B cell (primary cell): ENCODE measurements at regions not wholly inside any gene's neighbourhood (a gene's known extent, or its start where the extent isn't known, plus 50 kb on each side); places are given as distances from the start of the nearest gene placed in this dataset.

ENCODE experiments used
- ATAC-seq: fragments of 200-7000 bp; cut with Tn5 transposase; one replicate; pipeline ENCODE4 v1.10.0; 2021; ENCODE audit warnings: low read depth, mild to moderate bottlenecking, moderate number of reproducible peaks, moderate library complexity
- CTCF ChIA-PET: fragments of 350-600 bp; sonication (Branson Sonifier 250); formaldehyde crosslinking; loops from one replicate; lab custom pipeline; 2021; ENCODE audit warnings: antibody characterized with exemption, inconsistent platforms; lab: Charles Lee
- POLR2A ChIA-PET: fragments of 350-600 bp; sonication (Branson Sonifier 250); formaldehyde crosslinking; loops from one replicate; lab custom pipeline; 2021; ENCODE audit warnings: antibody characterized with exemption; lab: Charles Lee
- DNase-seq: peaks from one replicate; pipeline ENCODE4 v3.0.0; 2013
- H2AFZ ChIP-seq: 2 replicates; pipeline ENCODE4 v1.6.1; 2012; ENCODE audit warnings: mild to moderate bottlenecking, low read depth, low read length; ENCODE audit not compliant: insufficient read depth, poor library complexity, severe bottlenecking
- H3K27ac ChIP-seq, 2 donors: 1 replicate in 1 of 2; 2 replicates in 1 of 2; pipeline ENCODE4 v1.5.1; 2012 to 2013; ENCODE audit warnings: low read length in 2 of 2, mild to moderate bottlenecking in 2 of 2, moderate library complexity in 1 of 2
- H3K27me3 ChIP-seq, 4 experiments: fragments of 200-600 bp in 1 of 4; sonication (generic) in 1 of 4; replicated peaks in 1 of 4; 1 replicate in 2 of 4; 2 replicates in 2 of 4; pipeline versions ENCODE4 v1.6.1 to v1.7.0; 2013 to 2016; ENCODE audit warnings: low read length in 3 of 4, mild to moderate bottlenecking in 2 of 4, mixed read lengths in 1 of 4, moderate library complexity in 1 of 4; ENCODE audit not compliant: insufficient read depth in 4 of 4, control insufficient read depth in 3 of 4; ENCODE audit errors: control extremely low read depth in 1 of 4
- H3K36me3 ChIP-seq, 2 experiments: replicated peaks in 1 of 2; 1 replicate in 1 of 2; 2 replicates in 1 of 2; pipeline versions ENCODE4 v1.6.1 to v1.7.1; 2013; ENCODE audit warnings: low read length in 1 of 2; ENCODE audit not compliant: insufficient read depth in 2 of 2, control insufficient read depth in 1 of 2; ENCODE audit errors: control extremely low read depth in 1 of 2, extremely low read depth in 1 of 2
- H3K4me1 ChIP-seq, 2 donors: fragments of 200-600 bp in 1 of 2; sonication (generic) in 1 of 2; 1 replicate in 1 of 2; 2 replicates in 1 of 2; pipeline versions ENCODE4 v1.5.1 to v1.6.1; 2013 to 2017; ENCODE audit warnings: low read length in 2 of 2; ENCODE audit not compliant: control insufficient read depth in 2 of 2, insufficient read depth in 2 of 2
- H3K4me2 ChIP-seq: replicated peaks from 2 replicates; pipeline ENCODE3; 2012; ENCODE audit warnings: mild to moderate bottlenecking, low read depth, low read length; ENCODE audit not compliant: poor library complexity, severe bottlenecking
- H3K4me3 ChIP-seq, 5 experiments: fragments of 200-600 bp in 1 of 5; sonication (generic) in 1 of 5; 1 replicate in 3 of 5; 2 replicates in 2 of 5; pipeline versions ENCODE4 v1.5.1 to v1.7.0; 2011 to 2016; ENCODE audit warnings: low read length in 4 of 5, mild to moderate bottlenecking in 4 of 5, low read depth in 2 of 5, control low read depth in 1 of 5, moderate library complexity in 1 of 5; ENCODE audit not compliant: insufficient read depth in 1 of 5; ENCODE audit errors: control extremely low read depth in 1 of 5, extremely low read depth in 1 of 5
- H3K79me2 ChIP-seq: fragments of 200-600 bp; sonication (generic); one replicate; pipeline ENCODE4 v1.6.0; 2016; ENCODE audit warnings: low read length; ENCODE audit not compliant: control insufficient read depth, insufficient read depth
- H3K9ac ChIP-seq: fragments of 200-600 bp; sonication (generic); 2 replicates; pipeline ENCODE4 v1.6.1; 2017; ENCODE audit warnings: mild to moderate bottlenecking, low read length, moderate library complexity
- H3K9me3 ChIP-seq, 3 donors: one replicate each; pipeline versions ENCODE4 v1.6.1 to v1.7.1; 2013; ENCODE audit warnings: low read length in 2 of 3; ENCODE audit not compliant: control insufficient read depth in 2 of 3, insufficient read depth in 1 of 3; ENCODE audit errors: control extremely low read depth in 1 of 3
- H4K20me1 ChIP-seq: 2 replicates; pipeline ENCODE4 v1.6.0; 2012; ENCODE audit warnings: mild to moderate bottlenecking, low read length; ENCODE audit not compliant: insufficient read depth, control insufficient read depth, poor library complexity, severe bottlenecking
- H3K27ac Mint-ChIP-seq: one replicate; pipeline ENCODE4 v1.8.0; 2021; ENCODE audit warnings: mixed read lengths
- H3K27me3 Mint-ChIP-seq: one replicate; pipeline ENCODE4 v1.8.0; 2021; ENCODE audit warnings: mixed read lengths
- H3K4me1 Mint-ChIP-seq: one replicate; pipeline ENCODE4 v1.8.0; 2021; ENCODE audit warnings: mixed read lengths
- H3K4me3 Mint-ChIP-seq: one replicate; pipeline ENCODE4 v1.8.0; 2021; ENCODE audit warnings: mixed read lengths
- H3K9me3 Mint-ChIP-seq: one replicate; pipeline ENCODE4 v1.8.0; 2022; ENCODE audit warnings: mixed read lengths; ENCODE audit not compliant: insufficient read depth
- CTCF ChIP-seq: fragments of 200-600 bp; IDR thresholded peaks from one replicate; pipeline ENCODE4 v1.8.0; 2022; ENCODE audit warnings: antibody characterized with exemption, mild to moderate bottlenecking
- EZH2 ChIP-seq: IDR thresholded peaks from 2 replicates; pipeline ENCODE4 v1.6.1; 2012; ENCODE audit warnings: borderline replicate concordance, low read depth, mild to moderate bottlenecking, moderate library complexity, low read length; ENCODE audit not compliant: insufficient read depth, poor library complexity, severe bottlenecking
- WGBS: methylation state at CpG from one replicate; pipeline ENCODE4 v1.1.5; 2013; ENCODE audit warnings: missing lambda C conversion rate; ENCODE audit not compliant: insufficient coverage; 5-methylcytosine and 5-hydroxymethylcytosine counted together
- intact Hi-C: fragments of 100-400 bp; cut with micrococcal nuclease; formaldehyde crosslinking; loops from one replicate; pipeline ENCODE4 v1.10.0; 2022

DNA sequence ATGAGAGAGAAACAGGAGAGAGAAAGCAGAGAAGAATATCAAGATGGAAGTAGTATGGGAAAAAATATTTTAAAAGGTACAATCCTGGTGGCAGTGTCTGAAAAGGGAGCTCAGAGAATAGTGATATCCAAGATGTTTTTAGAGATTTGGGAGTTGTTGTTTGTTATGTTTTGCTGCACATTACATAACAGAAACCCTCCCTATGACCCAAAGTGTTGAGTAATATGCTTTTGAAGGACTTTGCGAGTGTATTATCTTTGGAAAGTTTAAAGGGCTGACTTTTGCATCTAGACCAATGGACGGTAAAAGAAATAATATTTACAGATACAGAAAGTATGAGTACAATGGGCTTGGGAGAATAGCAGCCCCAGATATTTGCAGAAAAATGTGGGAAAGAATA lies 759.7 kb downstream of the NTRK3 start:
- CTCF ChIA-PET: no interaction called here
- no CpG with 5 or more reads among the region's 2 CpGs for WGBS
- Mint-ChIP-seq H3K4me1 (no peaks in the 10 kb centered on the region), H3K9me3 (peaks cover 3% of the 10 kb centered on the region), H3K27ac (no peak overlapping the region), H3K27me3 (no peaks in the 10 kb centered on the region), H3K4me3 (no peak overlapping the region)
- Histone ChIP-seq H3K27me3 (no peaks in the 10 kb centered on the region), H3K4me1 (no peaks in the 10 kb centered on the region), H3K4me3 (no peak overlapping the region), H3K4me2 (no peak overlapping the region), H4K20me1 (no peaks in the 10 kb centered on the region), H2AFZ (no peak overlapping the region), H3K27ac (no peak overlapping the region), H3K9me3 (no peaks in the 10 kb centered on the region), H3K36me3 (no peaks in the 10 kb centered on the region), H3K79me2 (no peaks in the 10 kb centered on the region), H3K9ac (no peak overlapping the region)
- no peak for TF ChIP-seq CTCF
- no peak for TF ChIP-seq EZH2
- intact Hi-C loops: no loop called here
- DNase-seq (no peak), ATAC-seq (no peak)
- POLR2A ChIA-PET: no interaction called here

- DNase-seq: no peak
- H2AFZ ChIP-seq: no peak overlapping the region
- H3K79me2 ChIP-seq: no peaks in the 10 kb centered on the region
- H3K27me3 Mint-ChIP-seq: no peaks in the 10 kb centered on the region
- no peaks in the 10 kb centered on the region for H3K36me3 ChIP-seq
- no peak overlapping the region for H3K4me3 Mint-ChIP-seq
- H3K27ac Mint-ChIP-seq: no peak overlapping the region
- no peak overlapping the region for H3K4me3 ChIP-seq
- TF ChIP-seq EZH2 (no peak), CTCF (no peak)
- H4K20me1 ChIP-seq: no peaks in the 10 kb centered on the region
- no peak overlapping the region for H3K9ac ChIP-seq
- intact Hi-C loops: no loop called here
- H3K4me1 ChIP-seq: no peaks in the 10 kb centered on the region
- H3K4me2 ChIP-seq: no peak overlapping the region
- WGBS: 57% methylated on average over 1 of the region's 2 CpGs
- no peak for ATAC-seq
- CTCF ChIA-PET: no interaction called here
- H3K9me3 Mint-ChIP-seq: peaks cover 3% of the 10 kb centered on the region
- no peak overlapping the region for H3K27ac ChIP-seq
- no peaks in the 10 kb centered on the region for H3K27me3 ChIP-seq
- no peaks in the 10 kb centered on the region for H3K4me1 Mint-ChIP-seq
- no peaks in the 10 kb centered on the region for H3K9me3 ChIP-seq
- POLR2A ChIA-PET: no interaction called here
These were observed 760.4 kb downstream of the NTRK3 start for GRCh38 chr15:87496109-87496508.
